GM10248 (cell line): ENCODE measurements at regions not wholly inside any gene's neighbourhood (a gene's known extent, or its start where the extent isn't known, plus 50 kb on each side); places are given as distances from the start of the nearest gene placed in this dataset.

Experiments used
- CTCF ChIA-PET: fragments of 300-600 bp; sonication (Branson Sonifier 250); formaldehyde crosslinking; extraction: SDS; loops from one replicate; lab custom pipeline; 2021; ENCODE audit warnings: antibody characterized with exemption; lab: Yijun Ruan, JAX
- POLR2A ChIA-PET: fragments of 350-650 bp; sonication (Branson Sonifier 250); formaldehyde crosslinking; extraction: SDS; loops from one replicate; lab custom pipeline; 2020; ENCODE audit warnings: antibody characterized with exemption; lab: Yijun Ruan, JAX
- DNase-seq: peaks from one replicate; pipeline ENCODE4 v3.0.0; 2012; ENCODE audit errors: extremely low spot score
- TF ChIP-seq, protein P1 (sequence below): IDR thresholded peaks from 2 replicates; pipeline ENCODE4 v1.5.1; 2012; ENCODE audit warnings: mild to moderate bottlenecking, low read depth; ENCODE audit errors: extremely low read depth, missing control alignments, control extremely low read depth

DNA sequence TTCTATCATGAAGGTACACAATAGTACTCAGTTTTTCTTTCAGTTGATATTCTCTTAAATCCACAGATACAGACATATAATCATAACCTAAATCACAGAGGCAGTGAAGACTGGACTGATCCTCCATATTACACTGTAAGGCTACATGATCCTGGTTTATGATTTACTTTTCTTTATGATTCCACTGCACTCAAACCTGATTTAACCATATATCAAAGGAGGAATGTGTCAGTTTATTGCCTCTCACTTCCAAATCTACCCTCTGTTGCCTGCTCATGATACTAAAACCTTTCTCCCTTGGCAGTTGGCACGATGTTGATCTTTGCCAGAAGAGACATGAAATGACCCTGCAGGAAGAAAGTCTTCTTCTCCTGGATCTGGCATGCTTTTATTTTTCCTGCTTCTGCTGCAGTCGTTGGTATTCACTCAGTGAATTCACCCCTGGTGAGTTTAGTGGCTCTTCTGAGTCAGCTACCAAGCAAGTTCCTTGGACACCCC, 426.4 kb downstream of the MBD2 start:
- DNase-seq: no peak
- ChIA-PET POLR2A (no interaction called here), CTCF (no interaction called here)
- TF ChIP-seq, protein P1, sequence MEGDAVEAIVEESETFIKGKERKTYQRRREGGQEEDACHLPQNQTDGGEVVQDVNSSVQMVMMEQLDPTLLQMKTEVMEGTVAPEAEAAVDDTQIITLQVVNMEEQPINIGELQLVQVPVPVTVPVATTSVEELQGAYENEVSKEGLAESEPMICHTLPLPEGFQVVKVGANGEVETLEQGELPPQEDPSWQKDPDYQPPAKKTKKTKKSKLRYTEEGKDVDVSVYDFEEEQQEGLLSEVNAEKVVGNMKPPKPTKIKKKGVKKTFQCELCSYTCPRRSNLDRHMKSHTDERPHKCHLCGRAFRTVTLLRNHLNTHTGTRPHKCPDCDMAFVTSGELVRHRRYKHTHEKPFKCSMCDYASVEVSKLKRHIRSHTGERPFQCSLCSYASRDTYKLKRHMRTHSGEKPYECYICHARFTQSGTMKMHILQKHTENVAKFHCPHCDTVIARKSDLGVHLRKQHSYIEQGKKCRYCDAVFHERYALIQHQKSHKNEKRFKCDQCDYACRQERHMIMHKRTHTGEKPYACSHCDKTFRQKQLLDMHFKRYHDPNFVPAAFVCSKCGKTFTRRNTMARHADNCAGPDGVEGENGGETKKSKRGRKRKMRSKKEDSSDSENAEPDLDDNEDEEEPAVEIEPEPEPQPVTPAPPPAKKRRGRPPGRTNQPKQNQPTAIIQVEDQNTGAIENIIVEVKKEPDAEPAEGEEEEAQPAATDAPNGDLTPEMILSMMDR: no peak

DNA sequence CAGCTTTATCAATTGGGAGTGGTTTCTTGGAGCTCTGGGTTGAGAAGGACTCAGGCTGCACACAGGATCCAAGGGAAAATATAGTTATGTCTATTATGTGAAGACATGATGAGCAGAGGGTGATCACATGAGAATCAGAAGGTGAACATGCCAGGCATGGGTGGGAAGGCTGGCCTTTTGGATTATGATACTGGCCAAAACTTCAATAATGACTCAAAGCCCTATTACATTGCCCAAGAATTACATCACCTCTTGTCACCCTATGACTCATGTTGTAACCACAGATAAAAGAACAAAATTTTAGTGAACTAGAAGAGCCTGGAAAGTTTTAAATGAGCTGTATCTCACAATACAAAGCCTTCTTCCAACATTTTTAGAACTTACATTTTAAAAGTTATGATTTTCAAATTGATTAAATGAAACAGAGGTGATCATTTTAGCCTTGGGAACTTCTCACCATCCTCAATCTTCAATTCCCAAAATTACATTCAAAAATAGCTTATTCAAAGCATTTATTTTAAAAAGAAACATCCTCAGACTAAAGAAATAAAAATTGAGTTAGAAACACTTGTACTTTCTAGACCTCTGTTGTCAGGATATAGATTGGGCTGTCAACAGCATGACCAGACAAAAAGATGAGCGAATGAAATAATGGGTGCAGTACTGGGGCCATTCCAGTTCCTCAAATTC, 428.3 kb downstream of the MBD2 start:
- ChIA-PET POLR2A (no interaction called here), CTCF (interaction anchor here (1.2 to 1.7 kb wide), 5 partner anchors 9 to 97 kb away, joined by 3 to 6 read pairs (median 3); no protein-coding TSS in a partner anchor)
- no peak for DNase-seq
- TF ChIP-seq, protein P1: no peak

DNA sequence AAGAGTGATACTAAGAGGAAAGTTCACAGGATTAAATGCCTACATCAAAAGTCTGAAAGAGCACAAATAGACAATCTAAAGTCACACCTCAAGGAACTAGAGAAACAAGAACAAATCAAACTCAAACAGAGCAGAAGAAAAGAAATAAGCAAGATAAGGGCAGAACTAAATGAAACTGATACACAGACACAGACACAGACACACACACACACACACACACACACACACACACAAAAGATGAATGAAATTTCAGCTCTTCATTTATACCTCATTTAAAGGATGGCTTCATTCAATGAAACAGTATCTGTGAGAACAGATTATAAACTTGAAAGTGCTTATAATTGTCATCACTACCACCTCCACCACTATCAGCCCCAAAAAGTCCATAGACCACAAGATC, 428.9 kb downstream of the MBD2 start:
- TF ChIP-seq, protein P1: no peak
- no peak for DNase-seq
- CTCF ChIA-PET: interaction anchor here (1.2 to 1.7 kb wide), 5 partner anchors 8 to 97 kb away, joined by 3 to 6 read pairs (median 3); no protein-coding TSS in a partner anchor
- POLR2A ChIA-PET: no interaction called here

DNA sequence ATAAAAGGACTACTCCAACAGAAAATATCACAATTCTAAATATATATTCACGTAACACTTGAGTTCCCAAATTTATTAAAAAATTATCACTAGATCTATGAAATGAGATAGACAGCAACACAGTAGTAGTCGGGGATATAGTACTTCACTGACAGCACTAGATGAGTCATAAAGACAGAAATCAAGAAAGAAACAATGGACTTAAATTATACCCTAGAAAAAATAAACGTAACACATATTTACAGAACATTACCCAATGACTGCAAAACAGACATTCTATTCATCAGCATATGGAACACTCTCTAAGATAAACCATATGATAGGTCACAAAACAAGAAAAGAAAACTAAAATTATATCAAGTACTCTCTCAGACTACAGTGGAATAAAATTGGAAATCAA, 429.4 kb downstream of the MBD2 start:
- ChIA-PET CTCF (interaction anchor here (1.3 kb wide), 1 partner anchor 96 kb away, joined by 3 read pairs; no protein-coding TSS in a partner anchor), POLR2A (no interaction called here)
- TF ChIP-seq, protein P1: no peak
- no peak for DNase-seq

DNA sequence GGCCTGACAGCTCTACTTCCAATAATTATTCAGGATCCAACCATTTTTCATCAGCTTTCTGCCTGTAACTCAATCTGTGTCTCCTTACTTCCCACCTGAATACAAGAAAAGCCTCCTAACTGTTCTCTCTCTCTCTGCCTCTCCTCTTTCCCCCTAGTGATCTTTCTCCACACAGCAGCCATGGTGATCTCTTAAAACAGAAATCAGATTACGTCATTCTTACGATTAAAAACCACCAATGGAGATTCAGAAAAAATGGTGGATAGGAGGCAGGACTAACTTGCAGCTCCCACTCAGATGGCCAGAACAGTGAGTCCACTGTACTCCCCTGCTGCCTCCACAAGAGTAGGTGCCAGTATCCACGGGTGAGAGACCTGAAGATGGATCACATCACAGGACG, 431.7 kb downstream of the MBD2 start:
- ChIA-PET CTCF (interaction anchor here (1.7 to 2.0 kb wide), 2 partner anchors 10 to 18 kb away, joined by 4 to 5 read pairs; no protein-coding TSS in a partner anchor), POLR2A (no interaction called here)
- TF ChIP-seq, protein P1: no peak
- DNase-seq: no peak

DNA sequence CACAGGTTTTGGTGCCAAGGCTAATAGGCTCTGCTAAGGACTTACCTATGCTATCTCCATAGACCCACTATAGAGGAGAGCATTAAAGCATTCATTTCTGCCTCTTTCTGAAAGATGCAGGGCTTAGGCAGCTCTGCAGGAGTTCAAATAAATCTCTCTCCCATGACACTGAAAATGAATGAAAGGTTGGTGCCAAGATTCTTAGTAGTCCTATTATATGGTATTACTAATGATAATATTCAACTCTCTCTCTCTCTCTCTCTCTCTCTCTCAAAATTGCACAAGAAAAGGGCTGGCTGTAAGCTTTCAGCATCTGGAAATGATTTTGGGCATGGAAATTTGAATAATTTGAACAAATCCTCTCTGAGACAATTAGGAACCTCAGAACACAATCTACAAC, 433.7 kb downstream of the MBD2 start:
- POLR2A ChIA-PET: no interaction called here
- CTCF ChIA-PET: interaction anchor here (1.1 kb wide), 1 partner anchor 67 kb away, joined by 3 read pairs; no protein-coding TSS in a partner anchor
- TF ChIP-seq, protein P1: no peak
- no peak for DNase-seq
